Panc1 (cell line): ENCODE measurements at regions not wholly inside any gene's neighbourhood (a gene's known extent, or its start where the extent isn't known, plus 50 kb on each side); places are given as distances from the start of the nearest gene placed in this dataset.

Experiments used
- CTCF ChIP-seq: fragments of 450-650 bp; IDR thresholded peaks from 2 replicates; pipeline ENCODE4 v1.5.1; 2017; ENCODE audit warnings: mild to moderate bottlenecking
- POLR2AphosphoS5 ChIP-seq: IDR thresholded peaks from 2 replicates; pipeline ENCODE4 v1.6.1; 2012; ENCODE audit warnings: mild to moderate bottlenecking, low read depth, low read length, moderate library complexity
- REST ChIP-seq, 2 experiments: IDR thresholded peaks; 2 replicates each; pipeline ENCODE4 v1.6.1; 2011 to 2012; ENCODE audit warnings: low read depth in 2 of 2, control low read depth in 1 of 2, low read length in 1 of 2, mild to moderate bottlenecking in 1 of 2, moderate library complexity in 1 of 2; ENCODE audit not compliant: insufficient read depth in 1 of 2
- SIN3A ChIP-seq: IDR thresholded peaks from 2 replicates; pipeline ENCODE4 v1.6.1; 2012; ENCODE audit warnings: low read depth, mild to moderate bottlenecking, low read length, moderate library complexity, borderline replicate concordance; ENCODE audit not compliant: insufficient read depth
- TCF7L2 ChIP-seq: IDR thresholded peaks from 2 replicates; pipeline ENCODE4 v1.6.1; 2011; ENCODE audit warnings: mild to moderate bottlenecking, low read depth, low read length, inconsistent platforms

- TF ChIP-seq CTCF (no peak), POLR2AphosphoS5 (no peak), REST (IDR thresholded peaks at IDR 0.05; ENCODE audit: insufficient read depth in 1 of 2, low read depth in 2 of 2, low read length in 1 of 2) (no peak), TCF7L2 (no peak), SIN3A (no peak)
Observed at GRCh38 chr13:33935969-33936368, 118.0 kb downstream of the RFC3 start.
